Erythroblast (primary cell): ENCODE measurements at regions not wholly inside any gene's neighbourhood (a gene's known extent, or its start where the extent isn't known, plus 50 kb on each side); places are given as distances from the start of the nearest gene placed in this dataset.

Experiments
- GATA1 ChIP-seq: IDR thresholded peaks from 2 replicates; pipeline ENCODE4 v1.6.1; 2011; ENCODE audit warnings: low read depth, mild to moderate bottlenecking, control low read depth, low read length, moderate library complexity
- POLR2A ChIP-seq: IDR thresholded peaks from 2 replicates; pipeline ENCODE4 v1.6.1; 2011; ENCODE audit warnings: mild to moderate bottlenecking, low read length

DNA sequence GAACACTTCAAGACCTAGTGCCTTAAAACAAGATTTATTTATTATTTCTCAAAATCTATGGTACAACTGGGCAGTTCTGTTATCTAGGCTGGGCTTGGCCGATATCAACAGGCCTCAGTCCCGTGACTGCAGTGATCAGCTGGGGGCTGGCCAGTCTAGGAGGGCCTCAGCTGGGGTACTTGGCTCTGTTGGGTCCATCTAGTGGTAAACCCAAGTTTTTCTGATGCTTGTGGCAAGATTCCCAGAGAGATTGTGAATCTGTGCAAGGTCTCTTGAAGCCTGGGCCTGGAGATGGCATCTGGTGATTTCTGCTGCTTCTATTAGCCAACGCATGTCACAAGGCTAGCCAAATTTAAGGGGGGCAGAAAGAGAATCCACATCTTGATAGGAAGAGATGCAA lies 482.4 kb upstream of the SGO1 start:
- TF ChIP-seq POLR2A (no peak), GATA1 (no peak)
